Calu3 (cell line): ENCODE measurements at regions not wholly inside any gene's neighbourhood (a gene's known extent, or its start where the extent isn't known, plus 50 kb on each side); places are given as distances from the start of the nearest gene placed in this dataset.

ENCODE experiments used
- BruUV-seq: library from RNA; stranded (reverse); fragments of 400-500 nt; replicated peaks from 2 replicates; lab custom pipeline; 2021; lab: Mats Ljungman, UMichigan
- CTCF ChIA-PET: fragments of 300-600 bp; sonication (Branson Sonifier 250); formaldehyde crosslinking; loops from one replicate; lab custom pipeline; 2022; ENCODE audit warnings: antibody characterized with exemption; lab: Charles Lee
- DNase-seq: peaks from one replicate; pipeline ENCODE4 v3.0.0; 2022
- H3K27ac Mint-ChIP-seq: one replicate; pipeline ENCODE4 v1.8.0; 2022; ENCODE audit warnings: mixed read lengths; ENCODE audit not compliant: unreplicated experiment
- H3K27me3 Mint-ChIP-seq: one replicate; pipeline ENCODE4 v1.8.0; 2022; ENCODE audit warnings: mixed read lengths; ENCODE audit not compliant: unreplicated experiment
- H3K36me3 Mint-ChIP-seq: one replicate; pipeline ENCODE4 v1.8.0; 2022; ENCODE audit warnings: mild to moderate bottlenecking, moderate library complexity, mixed read lengths; ENCODE audit not compliant: insufficient read depth, unreplicated experiment
- H3K4me1 Mint-ChIP-seq: one replicate; pipeline ENCODE4 v1.8.0; 2022; ENCODE audit warnings: mild to moderate bottlenecking, low read depth, mixed read lengths; ENCODE audit not compliant: unreplicated experiment
- H3K4me3 Mint-ChIP-seq: one replicate; pipeline ENCODE4 v1.8.0; 2022; ENCODE audit warnings: mild to moderate bottlenecking, low read depth, moderate library complexity, mixed read lengths; ENCODE audit not compliant: unreplicated experiment
- H3K9me3 Mint-ChIP-seq: one replicate; pipeline ENCODE4 v1.8.0; 2022; ENCODE audit warnings: low read depth, mixed read lengths; ENCODE audit not compliant: unreplicated experiment
- CTCF ChIP-seq: fragments of 200-600 bp; IDR thresholded peaks from one replicate; pipeline ENCODE4 v1.8.0; 2022; ENCODE audit warnings: antibody characterized with exemption; ENCODE audit not compliant: unreplicated experiment
- intact Hi-C: fragments of 100-400 bp; cut with micrococcal nuclease; formaldehyde crosslinking; loops from one replicate; pipeline ENCODE4 v1.10.0; 2022; ENCODE audit not compliant: unreplicated experiment

GRCh38 chr1:229032375-229032774 lies 238.5 kb upstream of the RAB4A start:
- no peaks in the 10 kb centered on the region for H3K36me3 Mint-ChIP-seq

GRCh38 chr1:229033480-229033879 lies 237.4 kb upstream of the RAB4A start:
- no TSS peak for BruUV-seq
- no peak for TF ChIP-seq CTCF
- H3K27me3 Mint-ChIP-seq = peaks cover 12% of the 10 kb centered on the region
- CTCF ChIA-PET = interaction anchor here (1.6 to 2.3 kb wide), 2 partner anchors 9 to 342 kb away, joined by 4 to 9 read pairs; no protein-coding TSS in a partner anchor
- no peaks in the 10 kb centered on the region for H3K4me1 Mint-ChIP-seq
- H3K9me3 Mint-ChIP-seq = no peaks in the 10 kb centered on the region
- H3K27ac Mint-ChIP-seq = no peak overlapping the region
- intact Hi-C loops = no loop called here
- H3K4me3 Mint-ChIP-seq = no peak overlapping the region
- H3K36me3 Mint-ChIP-seq = no peaks in the 10 kb centered on the region
- DNase-seq = no peak

More at GRCh38 chr1:229032375-229032774, 238.5 kb upstream of the RAB4A start:
- CTCF ChIA-PET = interaction anchor here (2.3 kb wide), 1 partner anchor 8 kb away, joined by 9 read pairs; no protein-coding TSS in a partner anchor
- peaks cover 6% of the 10 kb centered on the region for H3K4me1 Mint-ChIP-seq
- BruUV-seq = no TSS peak
- no peak overlapping the region for H3K4me3 Mint-ChIP-seq
- no peaks in the 10 kb centered on the region for H3K9me3 Mint-ChIP-seq
- intact Hi-C loops = no loop called here
- DNase-seq = no peak
- peaks cover 12% of the 10 kb centered on the region for H3K27me3 Mint-ChIP-seq
- TF ChIP-seq CTCF = no peak
- H3K27ac Mint-ChIP-seq = no peak overlapping the region

GRCh38 chr1:229034342-229034741 lies 236.6 kb upstream of the RAB4A start:
- H3K27me3 Mint-ChIP-seq = peaks cover 12% of the 10 kb centered on the region
- H3K4me3 Mint-ChIP-seq = no peak overlapping the region
- TF ChIP-seq CTCF = no peak
- no TSS peak for BruUV-seq
- H3K27ac Mint-ChIP-seq = no peak overlapping the region
- H3K9me3 Mint-ChIP-seq = no peaks in the 10 kb centered on the region
- H3K4me1 Mint-ChIP-seq = no peaks in the 10 kb centered on the region
- no peak for DNase-seq
- intact Hi-C loops = no loop called here
- CTCF ChIA-PET = interaction anchor here (0.6 to 2.3 kb wide), 3 partner anchors 9 to 342 kb away, joined by 4 to 9 read pairs (median 5); no protein-coding TSS in a partner anchor
- no peaks in the 10 kb centered on the region for H3K36me3 Mint-ChIP-seq

GRCh38 chr1:229035054-229035747 lies 235.7 kb upstream of the RAB4A start:
- no TSS peak for BruUV-seq
- H3K36me3 Mint-ChIP-seq = no peaks in the 10 kb centered on the region
- intact Hi-C loops = no loop called here
- H3K4me1 Mint-ChIP-seq = no peaks in the 10 kb centered on the region
- CTCF ChIA-PET = interaction anchor here (0.9 kb wide), 1 partner anchor 15 kb away, joined by 3 read pairs; no protein-coding TSS in a partner anchor
- peaks cover 12% of the 10 kb centered on the region for H3K27me3 Mint-ChIP-seq
- H3K4me3 Mint-ChIP-seq = no peak overlapping the region
- H3K27ac Mint-ChIP-seq = no peak overlapping the region
- no peaks in the 10 kb centered on the region for H3K9me3 Mint-ChIP-seq
- no peak for DNase-seq
- no peak for TF ChIP-seq CTCF
